ENCODE measurements at regions not wholly inside any gene's neighbourhood (a gene's known extent, or its start where the extent isn't known, plus 50 kb on each side); places are given as distances from the start of the nearest gene placed in this dataset.

- TF ChIP-seq RFX5 (IDR thresholded peaks at IDR 0.05; ENCODE audit: low read depth, low read length) (no peak), ELK1 (IDR thresholded peaks at IDR 0.05; ENCODE audit: borderline replicate concordance, low read depth, low read length) (no peak), FOS (IDR thresholded peaks at IDR 0.05; ENCODE audit: low read depth, low read length) (no peak), RAD21 (IDR thresholded peaks at IDR 0.05; ENCODE audit: low read length) (no peak), MAFK (IDR thresholded peaks at IDR 0.05; ENCODE audit: low read depth, low read length) (no peak), MXI1 (IDR thresholded peaks at IDR 0.05; ENCODE audit: borderline replicate concordance, low read depth, low read length) (no peak), RCOR1 (IDR thresholded peaks at IDR 0.05; ENCODE audit: insufficient replicate concordance, low read length) (no peak), MAZ (IDR thresholded peaks at IDR 0.05; ENCODE audit: borderline replicate concordance, low read depth, low read length) (no peak), USF2 (IDR thresholded peaks at IDR 0.05; ENCODE audit: low read depth, low read length) (no peak), CTCF (conservative IDR thresholded peaks at IDR 0.05; ENCODE audit: low read depth, low read length) (no peak)
- Histone ChIP-seq H2AFZ (replicated peaks; ENCODE audit: low read length, poor library complexity) (no peak overlapping the region), H3K18ac (ENCODE audit: low read depth, low read length) (no peak overlapping the region), H2AK9ac (replicated peaks; ENCODE audit: low read depth, low read length, poor library complexity) (no peak overlapping the region), H3K4me1 (ENCODE audit: control insufficient read depth, insufficient read depth, low read length) (no peaks in the 10 kb centered on the region), H2BK20ac (ENCODE audit: low read depth, low read length) (no peak overlapping the region), H3K4me2 (ENCODE audit: low read depth, low read length) (no peak overlapping the region), H3K9ac (ENCODE audit: low read depth, low read length) (no peak overlapping the region), H3K9me3 (ENCODE audit: control insufficient read depth, insufficient read depth, low read length) (peaks cover 38% of the 10 kb centered on the region), H3K36me3 (ENCODE audit: control insufficient read depth, insufficient read depth, low read length) (no peaks in the 10 kb centered on the region), H4K91ac (ENCODE audit: insufficient read depth, low read depth, low read length) (no peak overlapping the region), H3K27ac (ENCODE audit: insufficient read depth, low read length) (no peak overlapping the region), H4K5ac (ENCODE audit: low read depth, low read length) (no peak overlapping the region), H3K9me1 (ENCODE audit: insufficient read depth, low read length) (no peaks in the 10 kb centered on the region), H2AK5ac (ENCODE audit: low read depth, low read length) (no peak overlapping the region), H3K23ac (ENCODE audit: low read depth, low read length) (no peak overlapping the region), H2BK120ac (ENCODE audit: low read depth, low read length) (no peak overlapping the region), H3K4ac (ENCODE audit: low read depth, low read length) (no peak overlapping the region), H3K14ac (replicated peaks; ENCODE audit: low read depth, low read length) (no peak overlapping the region), H3K27me3 (ENCODE audit: control insufficient read depth, insufficient read depth, low read length) (no peaks in the 10 kb centered on the region), H4K8ac (ENCODE audit: low read depth in 2 of 2, low read length in 2 of 2) (no peak overlapping the region), H4K20me1 (ENCODE audit: insufficient read depth, low read length) (no peaks in the 10 kb centered on the region), H3K56ac (ENCODE audit: extremely low read depth, insufficient read depth, low read length) (no peak overlapping the region), H3K79me1 (ENCODE audit: low read depth in 1 of 2, low read length in 2 of 2) (no peaks in the 10 kb centered on the region), H3K4me3 (ENCODE audit: insufficient read depth, low read depth, low read length) (no peak overlapping the region), H2BK15ac (ENCODE audit: low read depth, low read length) (no peak overlapping the region), H2BK5ac (ENCODE audit: low read depth, low read length, poor library complexity, severe bottlenecking) (no peak overlapping the region)
- ATAC-seq (ENCODE audit: low read depth), result no peak
- no peak for DNase-seq
- no TSS peak for BruUV-seq (replicated peaks)
- ChIA-PET CTCF (no interaction called here), POLR2A (ENCODE audit: unreplicated experiment) (no interaction called here)
- WGBS, 2 experiments (ENCODE audit: extremely low coverage in 2 of 2, insufficient read length in 1 of 2), result no CpG with 5 or more reads among the region's 3 CpGs
- intact Hi-C loops (cut with micrococcal nuclease), result no loop called here
- dilution Hi-C loops (cut with HindIII; ENCODE audit: low sequenced_read_pairs, unreplicated experiment), result no loop called here
- in situ Hi-C loops (cut with MboI; ENCODE audit: low sequenced_read_pairs), result no loop called here
Measured at GRCh38 chr22:47437636-47438035, 675.2 kb downstream of the TBC1D22A start.

Measured in IMR-90 (cell line).